Activated T-cell treated with anti-CD3 and anti-CD28 coated beads for 24 hours (primary cell): ENCODE measurements at regions not wholly inside any gene's neighbourhood (a gene's known extent, or its start where the extent isn't known, plus 50 kb on each side); places are given as distances from the start of the nearest gene placed in this dataset.
A peak's percentile ranks its signal among the peaks of the same experiment; 100 is the strongest.
"Not testable (repeated sequence)": the region's sequence is repeated elsewhere in the genome, so short reads cannot be mapped to it uniquely, and the experiment has no call there.

ENCODE experiments used
- DNase-seq: peaks from one replicate; pipeline ENCODE4 v3.0.0-alpha.2; 2020; ENCODE audit warnings: low read depth

DNA sequence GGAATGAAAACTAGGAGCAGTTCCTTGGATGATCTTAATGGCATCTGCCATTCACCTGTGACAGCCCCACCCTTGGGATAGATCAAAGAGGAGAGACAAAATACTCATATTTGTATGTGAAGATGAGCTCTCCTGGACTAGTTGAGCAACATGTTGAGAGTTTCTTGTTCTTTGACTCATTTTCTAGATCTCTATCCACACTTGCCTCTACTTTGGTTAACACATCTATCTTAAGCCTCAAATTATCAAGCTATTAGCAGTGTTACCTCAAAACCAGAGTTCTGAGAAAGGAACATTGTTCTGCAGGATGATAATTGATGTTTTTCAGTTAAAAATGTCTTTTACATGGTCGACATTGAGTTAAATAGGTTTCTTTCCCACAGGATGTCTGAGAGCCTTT, 94.2 kb upstream of the TEX13D start:
- DNase-seq: no peak

GRCh38 chrX:124239324-124239723, 93.1 kb upstream of the TEX13D start:
- DNase-seq: no peak

DNA sequence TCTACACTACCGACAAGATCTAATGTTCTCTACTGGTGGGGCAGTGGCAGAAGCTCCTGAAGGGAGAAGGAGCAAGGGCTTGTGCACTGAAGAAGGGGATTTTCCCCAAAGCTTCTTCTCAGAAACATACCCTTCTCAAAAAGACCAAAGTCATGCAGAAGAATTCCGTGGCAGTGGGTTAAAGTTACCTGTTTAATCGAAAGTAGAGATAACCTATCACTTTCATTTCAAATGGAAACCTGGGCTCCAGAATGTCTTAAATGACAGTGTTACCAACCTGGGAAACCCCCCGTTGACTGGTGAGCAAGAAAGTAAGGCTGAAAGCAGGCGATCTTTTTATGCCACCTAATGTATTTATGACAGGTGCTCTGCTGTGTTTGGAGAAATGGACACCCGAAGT, 92.5 kb upstream of the TEX13D start:
- no peak for DNase-seq

GRCh38 chrX:124240422-124240821, 92.0 kb upstream of the TEX13D start:
- no peak for DNase-seq

- DNase-seq: no peak
Observed at GRCh38 chrX:124242131-124242530, 90.3 kb upstream of the TEX13D start.

DNA sequence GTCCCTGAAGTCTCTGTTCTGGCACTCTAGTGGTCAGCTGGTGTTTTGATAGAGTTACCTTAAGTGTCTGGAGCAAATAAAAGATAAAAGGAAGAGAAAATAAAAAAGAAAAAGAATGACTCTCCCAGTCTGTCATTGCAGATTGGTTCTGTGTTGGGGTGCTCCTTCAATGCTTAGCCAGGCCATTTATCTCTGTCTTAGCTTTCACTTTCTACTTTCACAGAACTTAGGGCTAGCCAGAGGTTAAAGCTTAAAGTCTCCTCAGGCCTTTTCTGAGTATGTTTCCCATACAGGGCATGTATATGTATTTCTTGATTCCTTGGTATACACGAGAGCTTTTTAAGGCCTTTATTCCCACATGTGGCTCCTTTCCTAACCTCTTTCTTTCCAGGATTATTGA, 83.1 kb upstream of the TEX13D start:
- no peak for DNase-seq

DNA sequence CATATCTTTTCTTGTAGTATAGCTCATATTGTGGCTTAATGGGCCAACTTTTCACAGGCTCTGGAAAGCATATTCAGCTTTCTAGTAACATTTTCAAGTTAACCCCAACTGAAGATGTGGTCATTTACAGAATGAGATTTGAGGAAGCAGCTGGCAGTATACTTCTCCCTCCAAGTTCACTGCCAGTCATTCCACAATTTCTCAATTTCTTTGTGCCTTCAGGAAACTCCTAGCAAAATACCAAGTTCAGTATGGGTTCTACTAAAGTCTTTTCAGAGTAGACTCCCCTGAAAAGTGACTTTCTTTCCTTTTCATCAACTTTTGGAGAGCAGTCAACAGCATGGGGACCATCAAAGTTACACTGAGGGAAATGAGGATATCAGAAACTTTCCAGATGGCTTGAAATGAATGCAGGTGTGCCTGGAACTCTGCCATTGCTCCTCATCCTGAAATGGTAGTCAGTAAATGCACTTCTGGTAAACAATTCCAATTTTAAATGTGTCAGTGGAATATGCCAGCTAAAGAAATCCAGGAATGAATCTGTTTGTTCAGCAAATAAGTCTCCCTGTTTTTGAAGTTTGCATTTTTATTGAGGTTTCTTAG, 81.5 kb upstream of the TEX13D start:
- DNase-seq: no peak

DNA sequence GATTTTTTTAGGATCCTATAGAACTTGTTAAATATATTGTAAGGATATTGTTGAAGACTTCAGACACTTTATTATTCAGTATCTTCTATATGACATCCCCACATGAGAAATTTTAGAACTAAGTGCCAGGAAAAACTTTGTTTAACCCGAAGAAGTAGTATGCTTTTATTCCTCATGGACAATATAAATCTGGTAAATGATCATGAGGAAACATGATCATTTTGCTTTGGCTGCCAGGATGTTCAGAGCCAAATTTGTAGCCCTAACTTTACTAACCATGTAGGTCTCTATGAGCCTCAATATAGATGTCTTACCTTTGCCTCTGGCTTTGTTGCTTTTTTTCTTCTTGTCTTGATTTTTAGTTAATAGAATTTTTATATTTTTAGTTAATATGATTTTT, 77.8 kb upstream of the TEX13D start:
- DNase-seq: no peak

DNA sequence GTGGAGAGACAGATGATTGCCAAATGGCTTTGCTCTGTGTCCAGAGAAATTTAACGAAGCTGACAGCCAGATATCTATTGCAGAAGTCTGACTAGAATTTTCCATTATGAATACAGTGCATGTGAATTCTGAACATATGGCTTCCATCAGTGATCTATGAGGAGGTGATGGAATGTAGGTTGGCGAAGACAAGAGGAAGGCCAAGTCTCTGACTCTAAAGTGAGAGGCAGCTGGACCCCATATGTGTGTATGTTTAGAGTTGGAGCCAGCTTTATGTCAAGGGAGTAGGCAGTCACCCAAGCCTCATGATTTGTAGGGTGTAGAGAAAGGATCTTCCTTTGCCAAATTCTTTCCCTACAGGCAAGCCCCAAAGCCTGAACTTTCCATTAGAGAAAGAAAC, 76.2 kb upstream of the TEX13D start:
- no peak for DNase-seq

DNA sequence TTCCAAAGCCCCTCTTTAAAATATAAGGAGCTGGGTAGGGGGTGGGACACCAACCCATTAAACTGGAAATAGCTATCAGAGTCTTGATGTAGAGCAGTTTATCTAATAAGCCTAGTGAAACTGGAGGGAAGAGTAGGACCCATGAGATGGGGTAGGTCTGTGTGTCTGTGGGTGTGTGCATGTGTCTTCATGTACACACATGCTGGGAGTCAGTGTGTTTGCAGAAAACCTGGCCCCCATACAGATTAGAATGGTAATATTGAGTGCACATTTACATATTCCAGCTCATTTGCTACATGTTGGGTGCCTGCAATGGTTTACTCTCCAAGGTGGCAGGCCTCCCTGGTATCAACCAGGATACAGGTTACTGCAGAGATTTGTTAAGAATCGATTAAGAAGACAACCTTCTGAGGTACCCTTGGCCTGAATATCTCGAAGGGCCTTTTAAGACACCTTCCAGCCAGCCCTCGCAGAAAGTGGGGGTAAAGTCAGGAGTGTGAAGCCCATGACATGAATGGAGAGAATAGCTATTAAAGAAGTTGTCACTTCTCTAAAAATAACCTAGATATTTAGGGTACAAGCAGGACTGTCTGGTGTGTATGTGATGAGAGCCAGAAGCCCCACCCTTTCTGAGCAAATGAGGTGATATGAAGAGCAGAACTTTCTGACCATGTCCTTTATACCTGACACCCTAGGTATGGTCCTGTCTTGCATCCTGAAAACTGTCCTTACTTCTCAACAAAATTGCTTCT, 75.7 kb upstream of the TEX13D start:
- DNase-seq: no peak

DNA sequence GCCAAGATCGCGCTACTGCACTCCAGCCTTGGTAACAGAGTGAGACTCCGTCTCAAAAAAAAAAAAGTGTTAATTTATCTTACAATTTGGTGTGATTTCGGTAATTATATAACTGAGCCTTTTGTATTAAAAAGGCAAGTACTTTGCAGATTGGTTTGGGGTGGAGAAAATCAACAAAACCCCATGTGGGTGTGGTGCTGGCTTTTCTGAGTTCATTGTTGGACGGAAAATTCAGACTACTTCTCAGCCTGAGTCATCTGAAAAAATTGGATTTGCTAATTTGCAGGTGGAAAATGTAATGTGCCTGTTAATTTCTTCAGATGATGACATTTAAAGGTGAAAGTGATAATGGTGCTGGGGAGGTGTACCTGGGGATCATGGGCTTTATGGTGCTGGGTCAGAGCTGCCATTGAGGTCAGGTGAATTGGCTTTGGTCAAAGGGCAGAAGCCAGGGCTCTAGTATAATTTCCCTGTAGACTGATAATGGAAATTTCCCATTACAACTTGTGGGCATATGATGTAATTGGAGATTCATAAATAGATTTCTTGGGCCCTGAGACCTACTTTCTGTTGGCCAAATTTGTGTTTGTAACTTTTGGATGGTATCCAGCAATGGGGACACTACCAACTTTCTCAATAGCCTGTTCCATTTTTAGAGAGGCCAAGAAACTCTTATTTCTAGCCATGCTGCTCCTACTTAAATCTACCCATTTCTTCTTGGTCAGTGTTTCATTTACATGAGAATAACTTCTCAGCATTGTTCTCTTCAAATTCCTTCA, 74.3 kb upstream of the TEX13D start:
- peak; percentile 2 for DNase-seq

- no peak for DNase-seq
Observed at GRCh38 chrX:124260845-124261244, 71.6 kb upstream of the TEX13D start.

- DNase-seq: no peak
Observed at GRCh38 chrX:124263743-124264142, 68.7 kb upstream of the TEX13D start.

DNA sequence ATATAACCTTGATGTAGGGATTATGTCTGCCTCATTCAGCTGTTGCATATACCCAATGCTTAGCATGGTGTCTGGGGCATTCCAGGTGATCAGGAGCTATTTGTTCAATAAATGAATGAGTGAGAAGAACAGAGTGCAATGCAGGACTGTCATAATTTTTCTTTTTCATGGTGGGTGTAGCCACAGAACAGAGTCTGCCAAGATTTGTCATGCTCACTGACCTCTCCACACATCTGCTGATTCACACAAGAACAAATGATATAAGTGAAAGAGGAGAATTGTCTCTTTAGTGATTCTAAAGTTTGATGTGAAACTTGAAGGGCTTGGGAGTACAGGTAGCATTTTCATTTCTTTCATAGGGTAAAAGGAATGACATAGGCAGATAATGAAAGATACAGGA, 64.4 kb upstream of the TEX13D start:
- DNase-seq: no peak

- no peak for DNase-seq
Observed at GRCh38 chrX:124269881-124270280, 62.6 kb upstream of the TEX13D start.

DNA sequence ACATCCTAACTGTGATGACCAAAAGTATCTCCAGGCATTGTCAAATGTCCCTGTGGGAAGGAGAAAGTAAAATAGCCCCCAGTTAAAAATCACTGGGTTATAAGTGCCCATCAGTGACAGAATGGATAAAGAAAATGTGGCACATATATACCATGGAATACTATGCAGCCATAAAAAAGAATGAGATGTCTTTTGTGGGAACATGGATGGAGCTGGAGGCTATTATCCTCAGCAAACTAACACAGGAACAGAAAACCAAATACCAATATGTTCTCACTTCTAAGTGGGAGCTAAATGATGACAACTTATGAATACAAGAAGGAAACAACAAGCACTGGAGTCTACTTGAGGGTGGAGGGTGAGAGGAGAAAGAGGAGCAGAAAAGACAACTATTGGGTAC, 60.9 kb upstream of the TEX13D start:
- not testable (repeated sequence) for DNase-seq

DNA sequence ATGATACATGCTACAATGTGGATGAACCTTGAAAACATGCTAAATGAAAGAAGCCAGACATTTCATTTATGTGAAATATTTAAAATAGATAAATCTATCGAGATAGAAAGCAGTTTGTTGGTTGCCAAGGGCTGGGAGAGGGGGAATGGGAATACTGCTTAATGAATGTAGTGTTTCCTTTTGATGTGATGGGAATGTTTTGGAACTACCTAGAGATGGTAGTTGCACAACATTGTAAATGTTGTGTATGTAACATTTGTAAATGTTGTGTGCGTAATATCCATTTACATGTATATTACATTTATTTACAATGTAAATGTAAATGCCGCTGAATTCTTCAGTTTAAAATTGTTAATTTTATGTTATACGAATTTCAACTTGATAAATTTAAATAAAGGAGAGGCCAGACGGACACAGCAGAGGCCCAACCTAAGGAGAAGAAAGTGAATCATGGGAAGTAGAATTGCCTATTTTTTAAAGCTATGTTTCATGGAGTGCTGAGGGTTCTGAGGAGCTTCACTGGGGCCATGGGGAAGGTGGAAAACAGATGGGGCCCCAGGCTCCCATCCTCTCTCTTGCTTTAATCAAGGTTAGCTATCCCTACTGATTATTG, 60.0 kb upstream of the TEX13D start:
- no peak for DNase-seq

- DNase-seq: no peak
Observed at GRCh38 chrX:124274438-124275181, 57.9 kb upstream of the TEX13D start.

DNA sequence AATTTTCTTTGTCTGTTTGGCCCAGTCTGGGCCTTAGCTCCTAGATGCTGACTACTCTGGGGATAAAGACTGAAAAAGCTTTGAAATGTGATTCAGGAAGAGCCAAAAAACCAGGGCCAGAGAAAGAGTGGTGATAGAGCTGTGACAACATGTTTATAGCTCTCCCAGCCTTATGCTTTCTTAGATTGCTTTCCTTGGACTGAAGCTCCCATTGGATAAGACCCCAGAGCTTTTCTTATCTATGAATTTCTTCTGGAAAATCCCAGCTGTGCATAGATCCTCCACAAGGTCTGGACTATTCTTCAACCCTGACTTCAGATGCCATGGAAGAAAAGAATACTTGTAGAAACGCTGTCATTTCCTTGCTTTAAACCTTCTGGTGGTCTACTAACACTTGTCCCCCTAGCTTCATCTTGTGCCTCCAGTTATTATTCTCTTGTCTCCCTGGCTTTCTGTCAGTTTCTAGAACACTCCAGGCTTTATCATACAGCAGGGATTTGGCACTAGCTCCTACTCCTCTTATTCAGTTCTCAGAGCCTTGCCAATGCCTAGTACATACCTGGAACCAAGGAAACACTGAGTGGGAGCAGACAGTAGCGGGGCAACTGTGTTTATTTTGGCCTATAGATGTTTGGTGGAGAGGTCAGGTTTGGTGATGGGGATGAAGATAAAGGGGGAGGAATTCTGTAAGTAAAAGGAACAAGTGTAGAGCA, 57.1 kb upstream of the TEX13D start:
- DNase-seq: no peak

DNA sequence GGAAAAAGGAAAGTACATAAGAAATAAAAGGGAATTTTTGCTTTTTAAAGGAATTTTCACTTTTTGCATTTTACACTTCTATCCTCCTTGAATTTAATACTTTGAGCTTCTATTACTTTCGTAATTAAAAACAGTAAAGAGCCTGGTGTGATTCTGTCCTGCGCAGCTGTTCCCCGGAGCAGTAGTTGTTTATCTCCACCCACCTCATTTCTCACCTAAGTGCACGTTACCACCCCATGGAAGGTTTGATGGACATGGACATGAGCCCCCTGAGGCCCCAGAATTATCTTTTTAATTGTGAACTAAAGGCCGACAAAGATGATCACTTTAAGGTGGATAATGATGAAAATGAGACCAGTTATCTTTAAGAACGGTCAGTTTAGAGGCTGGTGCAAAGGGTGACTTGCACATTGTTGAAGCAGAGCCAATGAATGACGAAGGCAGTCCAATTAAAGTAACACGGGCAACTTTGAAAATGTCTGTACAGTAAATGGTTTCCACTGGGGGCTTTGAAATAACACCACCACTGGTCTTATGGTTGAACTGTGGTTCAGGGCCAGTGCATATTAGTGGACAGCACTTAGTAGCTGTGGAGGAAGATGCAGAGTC, 52.1 kb upstream of the TEX13D start:
- no peak for DNase-seq

DNA sequence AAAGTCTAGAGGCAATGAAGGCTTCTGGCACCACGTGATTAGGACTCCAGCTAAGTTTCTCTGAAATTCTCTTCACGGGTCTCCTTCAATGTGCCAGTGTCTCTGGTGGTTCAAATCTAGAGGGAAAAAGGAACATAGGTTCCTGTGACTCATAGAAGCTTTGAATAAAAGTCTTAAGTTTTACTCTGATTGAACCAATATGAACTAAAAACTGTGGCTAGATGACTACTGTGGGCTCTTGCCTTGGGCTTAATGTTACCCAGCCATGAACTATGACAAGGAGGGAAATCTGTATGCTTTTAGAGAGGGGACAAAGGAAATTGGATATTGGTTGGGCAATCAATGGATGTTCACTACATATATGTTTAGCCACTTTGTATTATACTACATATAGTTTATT, 49.9 kb upstream of the TEX13D start:
- no peak for DNase-seq
